GM08714 (cell line): ENCODE measurements at regions not wholly inside any gene's neighbourhood (a gene's known extent, or its start where the extent isn't known, plus 50 kb on each side); places are given as distances from the start of the nearest gene placed in this dataset.

ENCODE experiments used
- H3K4me3 ChIP-seq: fragments of 200-500 bp; sonication (Bioruptor generic); 2 replicates; pipeline ENCODE4 v1.5.1; 2014; ENCODE audit warnings: mild to moderate bottlenecking, low read length, inconsistent platforms
- ZNF274 ChIP-seq: IDR thresholded peaks from 2 replicates; pipeline ENCODE4 v1.6.1; 2012; ENCODE audit warnings: mild to moderate bottlenecking, low read depth, low read length

- no peak for TF ChIP-seq ZNF274
These were observed 145.0 kb upstream of the TIAM1 start for GRCh38 chr21:31489014-31489413.

GRCh38 chr21:31484219-31484618, 140.2 kb upstream of the TIAM1 start:
- H3K4me3 ChIP-seq, result no peak overlapping the region
- no peak for TF ChIP-seq ZNF274

More at GRCh38 chr21:31489014-31489413, 145.0 kb upstream of the TIAM1 start:
- H3K4me3 ChIP-seq, result no peak overlapping the region

- no peak overlapping the region for H3K4me3 ChIP-seq
- no peak for TF ChIP-seq ZNF274
These were observed 139.1 kb upstream of the TIAM1 start for GRCh38 chr21:31483146-31483545.

- no peak for TF ChIP-seq ZNF274
- no peak overlapping the region for H3K4me3 ChIP-seq
These were observed 138.4 kb upstream of the TIAM1 start for GRCh38 chr21:31482460-31482859.

GRCh38 chr21:31480228-31480627, 136.2 kb upstream of the TIAM1 start:
- H3K4me3 ChIP-seq, result no peak overlapping the region
- TF ChIP-seq ZNF274, result no peak

GRCh38 chr21:31479714-31480113, 135.7 kb upstream of the TIAM1 start:
- H3K4me3 ChIP-seq, result no peak overlapping the region
- TF ChIP-seq ZNF274, result no peak

- no peak for TF ChIP-seq ZNF274
- no peak overlapping the region for H3K4me3 ChIP-seq
These were observed 135.2 kb upstream of the TIAM1 start for GRCh38 chr21:31479222-31479621.

GRCh38 chr21:31476263-31477022, 132.4 kb upstream of the TIAM1 start:
- H3K4me3 ChIP-seq, result no peak overlapping the region
- TF ChIP-seq ZNF274, result no peak

GRCh38 chr21:31475223-31475622, 131.2 kb upstream of the TIAM1 start:
- H3K4me3 ChIP-seq, result no peak overlapping the region
- no peak for TF ChIP-seq ZNF274

- TF ChIP-seq ZNF274, result no peak
- H3K4me3 ChIP-seq, result no peak overlapping the region
These were observed 129.8 kb upstream of the TIAM1 start for GRCh38 chr21:31473685-31474345.

GRCh38 chr21:31471865-31472264, 127.8 kb upstream of the TIAM1 start:
- TF ChIP-seq ZNF274, result no peak

GRCh38 chr21:31470896-31471694, 127.0 kb upstream of the TIAM1 start:
- H3K4me3 ChIP-seq, result no peak overlapping the region
- no peak for TF ChIP-seq ZNF274

More at GRCh38 chr21:31471865-31472264, 127.8 kb upstream of the TIAM1 start:
- H3K4me3 ChIP-seq, result no peak overlapping the region

- H3K4me3 ChIP-seq, result no peak overlapping the region
- no peak for TF ChIP-seq ZNF274
These were observed 116.9 kb upstream of the TIAM1 start for GRCh38 chr21:31460980-31461379.

- no peak for TF ChIP-seq ZNF274
- H3K4me3 ChIP-seq, result no peak overlapping the region
These were observed 115.4 kb upstream of the TIAM1 start for GRCh38 chr21:31459457-31459856.

GRCh38 chr21:31457675-31458074, 113.6 kb upstream of the TIAM1 start:
- no peak overlapping the region for H3K4me3 ChIP-seq
- TF ChIP-seq ZNF274, result no peak

- TF ChIP-seq ZNF274, result no peak
- H3K4me3 ChIP-seq, result no peak overlapping the region
These were observed 112.1 kb upstream of the TIAM1 start for GRCh38 chr21:31456201-31456600.
